ENCODE measurements at regions not wholly inside any gene's neighbourhood (a gene's known extent, or its start where the extent isn't known, plus 50 kb on each side); places are given as distances from the start of the nearest gene placed in this dataset.
A peak's percentile ranks its signal among the peaks of the same experiment; 100 is the strongest.
"Not testable (repeated sequence)": the region's sequence is repeated elsewhere in the genome, so short reads cannot be mapped to it uniquely, and the experiment has no call there.

- no peak overlapping the region for H3K4me3 ChIP-seq (ENCODE audit: low read depth, low read length)
- TF ChIP-seq, protein P1, sequence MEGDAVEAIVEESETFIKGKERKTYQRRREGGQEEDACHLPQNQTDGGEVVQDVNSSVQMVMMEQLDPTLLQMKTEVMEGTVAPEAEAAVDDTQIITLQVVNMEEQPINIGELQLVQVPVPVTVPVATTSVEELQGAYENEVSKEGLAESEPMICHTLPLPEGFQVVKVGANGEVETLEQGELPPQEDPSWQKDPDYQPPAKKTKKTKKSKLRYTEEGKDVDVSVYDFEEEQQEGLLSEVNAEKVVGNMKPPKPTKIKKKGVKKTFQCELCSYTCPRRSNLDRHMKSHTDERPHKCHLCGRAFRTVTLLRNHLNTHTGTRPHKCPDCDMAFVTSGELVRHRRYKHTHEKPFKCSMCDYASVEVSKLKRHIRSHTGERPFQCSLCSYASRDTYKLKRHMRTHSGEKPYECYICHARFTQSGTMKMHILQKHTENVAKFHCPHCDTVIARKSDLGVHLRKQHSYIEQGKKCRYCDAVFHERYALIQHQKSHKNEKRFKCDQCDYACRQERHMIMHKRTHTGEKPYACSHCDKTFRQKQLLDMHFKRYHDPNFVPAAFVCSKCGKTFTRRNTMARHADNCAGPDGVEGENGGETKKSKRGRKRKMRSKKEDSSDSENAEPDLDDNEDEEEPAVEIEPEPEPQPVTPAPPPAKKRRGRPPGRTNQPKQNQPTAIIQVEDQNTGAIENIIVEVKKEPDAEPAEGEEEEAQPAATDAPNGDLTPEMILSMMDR (IDR thresholded peaks at IDR 0.05; ENCODE audit: insufficient read depth, low read length) = no peak
- DNase-seq (ENCODE audit: low read depth) = no peak
Measured at GRCh38 chr3:39651993-39652739, 157.2 kb upstream of the MYRIP start.

- DNase-seq (ENCODE audit: low read depth); H3K4me3 ChIP-seq (ENCODE audit: low read depth, low read length): not testable (repeated sequence)
Measured at GRCh38 chr3:39655718-39656117, 153.7 kb upstream of the MYRIP start.

- TF ChIP-seq, protein P1 (IDR thresholded peaks at IDR 0.05; ENCODE audit: insufficient read depth, low read length) = no peak
- no peak for DNase-seq (ENCODE audit: low read depth)
- H3K4me3 ChIP-seq (ENCODE audit: low read depth, low read length) = no peak overlapping the region
Measured at GRCh38 chr3:39657075-39657474, 152.3 kb upstream of the MYRIP start.

DNA sequence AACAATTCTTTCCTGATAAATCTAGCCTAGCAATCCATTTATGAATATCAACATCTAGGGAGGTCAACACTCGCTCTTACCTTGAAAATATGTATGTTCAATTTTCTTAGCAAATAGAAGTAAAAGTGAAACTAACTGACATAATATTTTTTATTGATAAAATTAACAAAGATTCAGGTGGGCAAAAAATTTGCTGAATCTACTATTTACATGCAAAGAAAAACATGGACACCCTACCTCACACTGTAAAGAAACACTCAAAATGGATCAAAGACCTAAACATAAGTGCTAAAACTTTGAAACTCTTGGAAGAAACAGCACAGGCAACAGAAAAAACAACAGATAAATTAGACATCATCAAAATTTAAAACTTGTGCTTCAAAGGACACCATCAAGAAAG lies 151.6 kb upstream of the MYRIP start:
- TF ChIP-seq, protein P1 (IDR thresholded peaks at IDR 0.05; ENCODE audit: insufficient read depth, low read length) = no peak

GRCh38 chr3:39664931-39665330 lies 144.5 kb upstream of the MYRIP start:
- no peak overlapping the region for H3K4me3 ChIP-seq (ENCODE audit: low read depth, low read length)
- TF ChIP-seq, protein P1 (IDR thresholded peaks at IDR 0.05; ENCODE audit: insufficient read depth, low read length) = no peak
- no peak for DNase-seq (ENCODE audit: low read depth)

More for the DNA sequence above, 151.6 kb upstream of the MYRIP start:
- DNase-seq (ENCODE audit: low read depth) = no peak
- H3K4me3 ChIP-seq (ENCODE audit: low read depth, low read length) = no peak overlapping the region

DNA sequence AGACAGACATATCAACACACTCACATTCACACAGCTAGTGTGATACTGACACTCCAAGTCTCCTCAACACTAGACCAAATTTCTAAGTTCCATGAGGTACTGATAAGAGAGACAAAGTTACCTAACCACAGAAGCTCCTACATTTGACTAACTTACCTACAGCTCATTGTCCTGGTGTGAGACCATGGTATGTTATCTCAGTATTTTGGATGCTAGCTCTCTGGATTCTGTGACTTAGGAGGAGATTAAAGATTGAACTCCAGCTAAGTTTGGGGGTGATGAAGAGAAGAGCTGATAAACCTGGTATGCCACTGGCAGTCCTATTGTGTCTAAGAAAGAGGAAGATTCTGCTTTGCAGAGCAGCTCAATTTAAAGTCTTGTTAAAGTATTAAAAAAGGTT lies 144.0 kb upstream of the MYRIP start:
- DNase-seq (ENCODE audit: low read depth) = no peak
- TF ChIP-seq, protein P1 (IDR thresholded peaks at IDR 0.05; ENCODE audit: insufficient read depth, low read length) = no peak
- no peak overlapping the region for H3K4me3 ChIP-seq (ENCODE audit: low read depth, low read length)

DNA sequence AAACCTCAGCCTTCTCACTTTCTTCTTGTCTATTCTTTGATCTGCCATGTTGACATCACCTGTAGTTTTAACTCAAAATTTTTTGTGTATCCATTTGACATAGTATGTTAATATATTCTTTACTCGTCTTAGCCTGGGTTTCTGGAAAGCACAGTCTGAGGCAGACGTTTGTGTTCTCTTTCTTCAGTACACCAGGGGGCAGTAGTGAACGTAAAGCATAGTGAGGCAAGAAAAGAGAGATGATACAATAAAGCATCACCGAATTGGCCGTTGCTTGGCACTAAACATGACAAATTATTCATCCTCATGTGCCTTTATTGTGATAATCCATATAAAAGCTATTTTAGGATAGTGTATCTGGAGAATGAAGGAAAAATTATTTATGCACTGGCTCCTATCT lies 141.0 kb upstream of the MYRIP start:
- H3K4me3 ChIP-seq (ENCODE audit: low read depth, low read length) = no peak overlapping the region
- TF ChIP-seq, protein P1 (IDR thresholded peaks at IDR 0.05; ENCODE audit: insufficient read depth, low read length) = peak; percentile 81
- DNase-seq (ENCODE audit: low read depth) = peak; percentile 75
